GM10847 (cell line): ENCODE measurements at regions not wholly inside any gene's neighbourhood (a gene's known extent, or its start where the extent isn't known, plus 50 kb on each side); places are given as distances from the start of the nearest gene placed in this dataset.

Experiments
- POLR2A ChIP-seq: IDR thresholded peaks from 2 replicates; pipeline ENCODE4 v1.6.1; 2011; ENCODE audit not compliant: insufficient read length; ENCODE audit errors: extremely low read depth

DNA sequence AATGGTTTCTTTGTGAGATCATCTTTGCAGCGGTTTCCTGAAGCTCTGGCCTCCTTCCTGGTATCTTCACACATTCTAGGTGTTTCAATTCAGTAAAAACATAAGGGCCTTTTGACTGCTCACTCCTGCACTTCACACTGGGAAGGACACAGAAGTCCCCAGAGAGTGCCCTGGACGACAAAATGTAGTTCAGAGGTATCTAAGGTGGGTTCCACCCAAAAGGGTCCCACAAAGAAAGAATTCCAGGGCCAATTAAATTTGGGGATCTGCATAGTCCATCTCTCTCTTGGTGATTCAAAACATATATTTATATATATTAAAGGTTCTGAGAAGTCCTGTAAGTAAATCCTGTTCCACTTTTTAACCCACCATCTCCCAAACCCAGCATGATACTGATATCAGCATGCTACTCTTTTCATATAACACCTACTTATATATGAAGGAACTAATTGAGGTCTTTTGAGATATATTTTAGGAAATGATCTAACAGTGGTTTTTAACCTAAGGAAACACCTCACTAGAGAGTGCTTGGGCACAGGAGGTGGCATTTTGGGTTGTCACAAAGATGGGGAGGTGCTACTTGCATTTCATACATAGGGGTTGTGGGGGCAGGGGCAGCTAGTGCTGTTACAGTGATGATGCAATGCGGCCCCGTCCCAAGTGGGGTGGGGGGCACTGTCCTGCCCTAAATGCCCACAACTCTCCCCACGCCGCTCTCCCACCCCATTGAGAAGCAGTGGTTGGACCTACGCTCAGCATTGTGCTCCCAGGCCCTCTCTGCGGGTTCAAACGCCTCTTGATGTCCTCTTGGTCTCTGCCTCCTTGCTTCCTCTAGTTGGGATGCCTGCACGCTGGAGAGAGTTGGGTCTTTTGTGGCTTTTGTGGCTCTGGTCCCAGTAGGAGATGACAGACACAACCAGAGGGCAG is 109.4 kb downstream of the ARF6 start:
- TF ChIP-seq POLR2A, result no peak

- TF ChIP-seq POLR2A, result no peak
Measured at GRCh38 chr14:50002926-50003212, 110.0 kb downstream of the ARF6 start.

DNA sequence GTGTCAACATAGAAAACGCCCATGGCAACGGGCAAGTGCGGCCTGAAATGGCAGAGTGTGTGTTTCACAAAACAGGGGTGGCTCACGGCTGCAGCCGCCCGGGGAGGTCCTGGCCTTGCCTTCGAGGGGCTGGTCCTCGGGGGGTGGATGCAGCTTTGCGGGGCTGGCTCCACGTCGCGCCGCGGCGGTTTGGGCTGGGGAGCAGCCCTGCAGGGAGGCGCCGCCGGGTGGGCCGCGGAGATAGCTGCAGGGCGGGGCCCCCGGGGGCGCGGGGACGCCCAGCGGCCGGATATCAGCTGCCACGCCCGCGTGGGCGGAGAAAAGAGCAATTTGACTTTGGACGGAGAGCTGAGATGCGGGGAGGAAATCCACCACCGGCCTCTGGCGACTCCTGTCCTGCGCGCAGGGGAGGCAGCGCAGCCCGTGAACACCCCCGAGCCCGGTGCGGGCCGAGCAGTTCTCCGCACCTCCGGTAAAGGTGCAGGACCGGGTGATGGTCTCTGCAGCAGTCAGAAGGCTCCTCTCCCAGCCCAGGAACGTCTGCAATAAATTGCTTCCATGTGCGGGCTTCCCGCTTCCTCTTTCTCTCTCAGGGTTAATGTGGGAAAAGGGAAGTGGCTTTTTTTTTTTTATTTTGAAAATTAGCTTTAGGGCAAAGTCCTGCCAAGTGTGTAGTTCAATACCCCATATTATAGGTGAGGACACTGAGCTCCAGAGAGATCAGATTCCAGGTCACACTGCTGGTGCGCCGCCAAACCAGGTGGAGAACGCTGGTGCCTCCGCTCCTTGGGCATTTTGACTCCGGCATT is 110.5 kb downstream of the ARF6 start:
- peak; percentile 57 for TF ChIP-seq POLR2A

GRCh38 chr14:50006141-50006540 is 110.2 kb downstream of the VCPKMT start:
- no peak for TF ChIP-seq POLR2A

DNA sequence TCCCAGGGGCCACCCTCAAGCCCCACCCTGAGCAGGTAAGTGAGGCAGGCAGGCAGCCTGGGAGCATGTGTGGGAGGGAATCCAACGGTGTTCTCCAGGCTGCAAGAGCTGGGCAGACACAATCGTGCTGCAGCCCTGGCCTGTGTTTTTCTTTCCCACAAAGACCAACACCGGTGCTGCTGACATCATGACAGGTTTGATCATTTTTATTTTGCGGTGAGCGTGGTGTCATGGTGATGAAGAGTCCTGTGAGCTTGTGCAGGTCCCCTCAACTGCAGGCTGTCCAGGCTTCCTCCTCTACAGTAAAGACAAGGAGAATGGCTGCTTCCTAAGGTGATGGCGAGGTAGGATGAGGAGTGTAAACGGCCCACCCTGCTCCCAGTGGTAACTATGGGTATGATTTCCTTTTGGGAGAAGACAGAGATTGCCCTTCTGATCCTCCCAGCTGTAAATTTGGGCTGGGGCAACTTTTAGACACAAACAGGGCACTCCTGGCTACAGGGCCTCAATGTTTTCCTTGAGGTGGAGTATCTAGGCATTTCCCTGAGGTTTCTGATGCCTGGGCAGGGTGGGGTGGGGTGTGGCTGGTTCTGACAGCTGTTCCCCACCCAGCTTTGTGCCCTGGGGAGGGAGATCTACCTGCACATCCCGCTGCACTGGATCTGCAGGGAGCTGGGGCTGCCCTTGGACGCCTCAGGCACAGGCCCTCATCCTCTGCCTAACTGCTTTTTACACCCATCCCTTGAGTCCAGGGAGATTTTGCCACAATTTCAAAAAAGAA is 109.1 kb downstream of the VCPKMT start:
- no peak for TF ChIP-seq POLR2A

DNA sequence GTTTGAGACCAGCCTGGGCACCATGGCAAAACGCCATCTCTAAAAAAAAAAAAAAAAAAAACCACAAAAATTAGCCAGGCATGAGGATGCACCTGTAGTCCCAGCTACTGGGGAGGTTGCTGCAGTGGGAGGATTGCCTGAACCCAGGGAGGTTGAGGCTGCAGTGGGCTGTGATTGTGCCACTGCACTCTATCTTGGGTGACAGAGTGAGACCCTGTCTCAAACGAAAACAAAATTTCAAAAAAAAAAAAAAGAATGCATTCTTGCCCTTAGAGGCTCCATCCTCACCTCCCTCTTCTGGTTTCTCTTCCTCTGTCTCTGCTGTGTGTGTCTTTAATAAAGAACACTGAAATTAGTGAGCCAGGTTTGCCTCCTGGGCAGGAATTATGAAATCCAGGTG is 107.8 kb downstream of the VCPKMT start:
- TF ChIP-seq POLR2A, result no peak

DNA sequence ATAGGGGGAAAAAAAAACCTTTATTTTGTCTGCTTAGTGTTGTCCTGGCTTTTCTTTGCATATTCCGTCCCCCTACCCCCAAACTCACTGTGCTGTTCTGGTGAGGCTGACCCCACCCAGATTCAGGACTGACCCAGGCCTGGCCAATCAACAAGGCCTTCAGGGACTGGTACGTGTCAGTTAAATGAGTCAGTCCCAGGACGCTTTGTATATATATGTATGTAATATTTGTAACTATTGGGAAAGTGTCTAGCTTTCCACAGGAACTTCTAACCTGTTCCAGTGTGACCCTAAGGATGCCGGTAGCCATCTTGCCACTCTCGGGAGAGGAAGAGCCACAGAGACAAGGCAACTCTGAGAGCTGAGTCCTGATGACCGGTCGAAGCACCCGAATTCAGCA is 107.4 kb downstream of the VCPKMT start:
- no peak for TF ChIP-seq POLR2A

- no peak for TF ChIP-seq POLR2A
Measured at GRCh38 chr14:50010752-50011151, 105.6 kb downstream of the VCPKMT start.

DNA sequence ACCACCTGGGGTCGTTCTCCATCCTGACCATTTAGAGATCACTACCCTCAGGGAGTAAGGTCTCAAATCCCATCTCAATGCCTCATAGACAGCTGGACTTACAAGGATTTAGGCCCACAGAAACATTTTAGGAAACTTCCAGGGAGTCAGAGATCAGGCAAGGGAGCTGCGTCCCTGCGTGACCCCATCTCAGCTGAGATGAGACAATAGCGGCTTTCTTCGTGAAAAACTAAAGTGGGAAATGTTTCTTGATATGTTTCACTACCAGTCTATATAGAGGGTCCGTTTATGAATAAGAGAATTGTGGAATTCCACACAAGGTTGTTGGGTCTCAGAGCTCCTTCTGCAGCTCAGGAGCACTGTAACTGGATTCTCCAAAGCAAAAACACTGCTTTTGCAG is 105.1 kb downstream of the VCPKMT start:
- no peak for TF ChIP-seq POLR2A

DNA sequence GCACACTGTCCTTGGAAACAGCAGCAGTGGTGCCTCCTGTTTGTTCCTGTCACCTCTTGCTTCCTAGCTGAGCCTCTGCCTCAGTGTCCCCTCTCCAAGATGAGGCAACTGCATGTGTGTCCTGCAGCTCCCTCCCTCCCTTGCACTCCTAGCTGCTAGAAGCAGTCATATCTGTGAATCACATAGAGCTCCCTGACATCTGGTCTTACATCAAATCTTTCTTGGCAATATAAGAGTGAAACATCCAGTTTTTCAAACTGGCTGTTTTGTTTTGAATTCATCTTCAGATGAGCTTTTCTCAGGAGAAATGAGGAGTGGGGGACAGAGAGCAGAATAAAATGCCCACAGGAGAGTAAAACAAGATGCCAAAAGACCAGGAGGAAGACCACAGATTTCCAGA is 103.7 kb downstream of the VCPKMT start:
- no peak for TF ChIP-seq POLR2A

- TF ChIP-seq POLR2A, result no peak
Measured at GRCh38 chr14:50013198-50013918, 103.0 kb downstream of the VCPKMT start.

DNA sequence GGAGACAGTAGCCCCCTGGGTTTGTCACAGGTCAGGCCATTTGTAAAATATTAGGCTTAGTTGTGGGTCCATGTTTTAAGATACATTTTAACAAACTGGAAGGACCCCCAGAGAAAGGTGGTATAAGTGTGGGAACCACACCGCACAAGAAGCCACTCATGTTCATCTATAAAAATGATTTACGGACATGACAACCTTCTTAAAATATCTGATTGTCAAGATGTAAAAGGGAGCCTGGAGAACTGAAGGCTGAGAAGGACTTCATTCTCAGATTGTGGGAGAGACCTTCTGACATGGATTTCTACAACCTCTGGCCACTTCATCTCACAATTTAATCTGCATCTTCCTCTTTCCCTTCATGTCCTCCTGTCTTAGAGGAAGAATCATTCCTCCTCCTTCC is 102.4 kb downstream of the VCPKMT start:
- no peak for TF ChIP-seq POLR2A

DNA sequence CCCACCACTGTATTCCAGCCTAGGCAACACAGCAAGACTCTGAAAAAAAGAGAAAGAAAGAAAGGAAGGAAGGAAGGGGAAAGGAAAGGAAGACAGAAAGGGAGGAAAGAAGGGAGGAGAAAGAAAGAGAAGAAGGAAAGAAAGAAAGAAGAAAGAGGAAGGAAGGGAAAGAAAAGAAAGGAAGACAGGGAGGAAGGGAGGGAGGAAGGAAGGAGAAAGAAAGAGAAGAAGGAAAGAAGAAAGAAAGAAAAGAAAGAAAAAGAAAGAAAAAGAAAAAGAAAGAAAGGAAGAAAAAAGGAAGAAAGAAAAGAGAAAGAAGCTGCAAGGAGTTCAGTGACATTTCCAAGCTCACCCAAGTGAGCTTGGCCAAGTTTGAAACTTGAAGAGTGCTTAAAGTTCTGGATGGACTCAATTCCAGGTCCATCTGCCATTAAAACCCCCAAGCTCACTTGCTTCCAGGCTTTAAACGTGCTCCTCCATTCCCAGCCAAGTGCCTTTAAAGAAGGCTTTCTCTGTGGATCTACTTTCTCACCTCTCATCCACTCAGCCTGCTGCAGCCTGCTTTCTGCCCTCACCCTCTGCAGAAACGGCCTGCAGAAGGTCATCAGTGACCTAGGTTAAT is 101.5 kb downstream of the VCPKMT start:
- TF ChIP-seq POLR2A, result no peak

GRCh38 chr14:50015716-50016115 is 100.7 kb downstream of the VCPKMT start:
- no peak for TF ChIP-seq POLR2A
